ENCODE measurements at regions not wholly inside any gene's neighbourhood (a gene's known extent, or its start where the extent isn't known, plus 50 kb on each side); places are given as distances from the start of the nearest gene placed in this dataset.

DNA sequence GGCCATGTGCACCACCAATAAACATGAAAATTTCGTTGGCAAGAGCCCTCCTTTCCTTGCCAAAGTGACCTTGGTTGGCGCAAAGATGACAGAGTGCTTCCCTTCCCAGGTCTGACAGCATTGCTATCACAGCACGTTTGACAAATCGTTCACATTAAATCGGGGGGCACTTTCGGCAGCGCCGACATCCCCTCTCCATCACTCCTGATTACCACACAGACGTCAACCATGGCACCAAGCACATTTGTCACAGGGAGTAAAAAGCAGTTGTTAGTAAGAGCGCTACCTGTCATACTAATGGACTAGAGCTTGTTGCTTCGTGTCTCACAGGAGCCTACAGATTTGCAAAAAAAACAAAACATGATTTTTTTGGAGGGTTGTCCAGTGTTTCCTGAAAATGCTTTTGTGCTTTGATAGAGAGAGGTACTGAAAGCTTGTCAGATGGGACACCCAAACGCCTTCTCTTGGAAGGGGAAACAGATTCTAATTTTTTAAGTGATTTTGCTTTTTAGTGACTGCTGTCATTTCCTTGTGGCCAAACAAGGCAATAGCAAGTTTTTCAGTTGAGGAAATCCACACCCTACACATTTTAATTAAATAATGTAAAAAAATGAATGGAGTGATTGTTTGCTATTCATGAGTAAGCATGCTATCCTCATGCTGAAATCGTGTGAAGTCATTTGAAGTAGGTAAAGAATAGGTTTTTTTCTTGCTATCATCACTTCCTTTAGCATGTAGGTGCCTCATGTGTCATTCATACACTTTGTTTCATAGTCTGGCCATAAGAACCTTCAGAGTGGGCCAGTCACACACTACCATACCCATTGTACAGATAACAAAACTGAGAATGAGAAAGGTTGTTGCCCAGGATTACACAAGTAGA is 682.8 kb upstream of the WWC1 start:
- DNase-seq, result no peak

DNA sequence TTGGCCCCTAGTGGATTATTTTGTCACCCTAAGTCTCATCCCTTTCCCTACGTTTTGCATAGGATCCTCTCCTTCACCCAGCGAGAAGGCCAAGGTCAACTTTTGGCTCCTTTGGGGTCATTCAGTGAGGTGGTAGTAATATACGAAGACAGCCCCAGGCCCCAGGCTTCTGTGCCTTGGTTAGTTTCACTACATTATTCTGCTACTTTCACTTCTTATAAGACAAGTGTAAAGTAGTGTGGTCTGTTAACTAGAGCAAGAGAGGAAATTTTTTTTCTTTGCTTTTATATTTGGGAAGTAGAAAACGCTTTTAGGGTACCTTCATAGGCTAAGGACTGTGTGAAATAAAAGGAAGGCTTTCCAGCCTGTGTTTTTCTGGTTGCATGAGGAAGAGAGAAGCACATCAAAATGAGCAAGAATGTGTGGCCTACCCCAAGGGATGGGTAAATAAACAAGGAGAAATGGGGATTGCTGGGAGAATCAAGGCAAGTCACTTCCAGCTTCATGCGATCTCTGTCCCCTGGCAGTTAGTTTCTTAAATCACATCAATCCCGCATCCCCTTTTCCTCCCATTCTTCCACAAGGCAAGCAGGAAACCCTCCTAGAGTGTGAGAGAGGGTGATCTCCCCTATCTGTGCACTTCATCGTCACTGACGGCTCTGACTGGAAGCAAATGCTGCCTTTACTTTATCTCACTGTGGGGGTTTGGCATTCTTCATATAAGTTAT is 677.0 kb upstream of the WWC1 start:
- no peak for ATAC-seq
- no peak overlapping the region for H3K4me3 ChIP-seq
- no peak for DNase-seq

More for the DNA sequence above, 682.8 kb upstream of the WWC1 start:
- ATAC-seq, result no peak
- Histone ChIP-seq H3K36me3 (no peaks in the 10 kb centered on the region), H3K9me3 (no peaks in the 10 kb centered on the region), H3K27me3 (no peaks in the 10 kb centered on the region), H3K4me1 (no peaks in the 10 kb centered on the region), H3K27ac (no peak overlapping the region), H3K4me3 (no peak overlapping the region)
- intact Hi-C loops (cut with DNase I), result no loop called here
- 75% methylated on average over 5 of the region's 13 CpGs for WGBS (ENCODE audit: insufficient coverage, low coverage, low lambda C conversion rate, missing lambda C conversion rate)
- TF ChIP-seq, protein P1, sequence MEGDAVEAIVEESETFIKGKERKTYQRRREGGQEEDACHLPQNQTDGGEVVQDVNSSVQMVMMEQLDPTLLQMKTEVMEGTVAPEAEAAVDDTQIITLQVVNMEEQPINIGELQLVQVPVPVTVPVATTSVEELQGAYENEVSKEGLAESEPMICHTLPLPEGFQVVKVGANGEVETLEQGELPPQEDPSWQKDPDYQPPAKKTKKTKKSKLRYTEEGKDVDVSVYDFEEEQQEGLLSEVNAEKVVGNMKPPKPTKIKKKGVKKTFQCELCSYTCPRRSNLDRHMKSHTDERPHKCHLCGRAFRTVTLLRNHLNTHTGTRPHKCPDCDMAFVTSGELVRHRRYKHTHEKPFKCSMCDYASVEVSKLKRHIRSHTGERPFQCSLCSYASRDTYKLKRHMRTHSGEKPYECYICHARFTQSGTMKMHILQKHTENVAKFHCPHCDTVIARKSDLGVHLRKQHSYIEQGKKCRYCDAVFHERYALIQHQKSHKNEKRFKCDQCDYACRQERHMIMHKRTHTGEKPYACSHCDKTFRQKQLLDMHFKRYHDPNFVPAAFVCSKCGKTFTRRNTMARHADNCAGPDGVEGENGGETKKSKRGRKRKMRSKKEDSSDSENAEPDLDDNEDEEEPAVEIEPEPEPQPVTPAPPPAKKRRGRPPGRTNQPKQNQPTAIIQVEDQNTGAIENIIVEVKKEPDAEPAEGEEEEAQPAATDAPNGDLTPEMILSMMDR (IDR thresholded peaks at IDR 0.05), result no peak
- no peak for TF ChIP-seq POLR2A (IDR thresholded peaks at IDR 0.05)

DNA sequence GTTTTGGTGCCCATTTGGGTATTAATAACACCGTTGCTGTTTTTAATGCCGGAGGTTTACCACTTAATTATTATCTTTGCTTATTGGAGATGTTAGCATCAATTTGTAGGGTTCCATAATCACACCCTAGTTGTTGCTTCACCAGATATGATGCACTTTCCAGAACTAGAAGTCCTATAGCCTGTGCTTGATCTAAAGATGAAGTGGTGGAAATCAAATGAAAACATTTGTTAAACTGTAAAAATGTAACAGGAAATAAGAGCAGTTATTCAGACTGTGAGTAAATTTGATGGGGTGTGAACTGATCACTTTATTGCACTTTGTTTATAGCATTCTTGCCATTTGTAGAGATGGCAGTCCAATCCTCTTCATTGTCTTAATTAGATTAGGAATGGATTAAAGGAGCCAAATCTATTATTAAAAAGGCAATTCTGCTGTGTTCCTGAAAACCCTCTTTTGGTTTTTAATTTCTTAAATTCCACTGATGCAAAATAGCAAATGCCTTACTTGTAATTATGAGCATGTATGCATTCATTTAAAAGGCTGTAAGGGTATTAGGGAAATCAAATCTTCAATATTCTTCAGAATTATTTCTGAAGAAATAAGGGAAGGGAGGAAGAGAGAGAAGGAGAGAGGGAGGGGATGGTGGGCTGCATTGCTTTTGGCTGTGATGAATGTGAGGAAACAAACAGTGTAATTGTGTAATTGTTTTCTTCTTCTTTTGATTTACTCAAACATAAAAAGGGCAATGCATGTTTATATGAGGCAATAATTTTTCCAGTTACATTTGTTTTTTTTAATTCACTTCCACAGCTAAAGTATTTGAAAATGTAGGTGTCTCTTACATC is 675.2 kb upstream of the WWC1 start:
- WGBS (ENCODE audit: insufficient coverage, low coverage, low lambda C conversion rate, missing lambda C conversion rate), result 52% methylated on average over 2 of the region's 2 CpGs
- Histone ChIP-seq H3K36me3 (no peaks in the 10 kb centered on the region), H3K4me1 (no peaks in the 10 kb centered on the region), H3K27me3 (no peaks in the 10 kb centered on the region), H3K9me3 (no peaks in the 10 kb centered on the region), H3K27ac (no peak overlapping the region), H3K4me3 (no peak overlapping the region)
- ATAC-seq (no peak), DNase-seq (no peak)
- TF ChIP-seq POLR2A (IDR thresholded peaks at IDR 0.05), result no peak
- intact Hi-C loops (cut with DNase I), result no loop called here

More for the DNA sequence above, 677.0 kb upstream of the WWC1 start:
- 62% methylated on average over 8 of the region's 8 CpGs for WGBS (ENCODE audit: insufficient coverage, low coverage, low lambda C conversion rate, missing lambda C conversion rate)
- H3K4me1 ChIP-seq, result no peaks in the 10 kb centered on the region
- H3K27me3 ChIP-seq, result no peaks in the 10 kb centered on the region
- TF ChIP-seq, protein P1 (IDR thresholded peaks at IDR 0.05), result no peak
- no peak for TF ChIP-seq POLR2A (IDR thresholded peaks at IDR 0.05)
- no peak overlapping the region for H3K27ac ChIP-seq
- H3K9me3 ChIP-seq, result no peaks in the 10 kb centered on the region
- intact Hi-C loops (cut with DNase I), result no loop called here
- H3K36me3 ChIP-seq, result no peaks in the 10 kb centered on the region

DNA sequence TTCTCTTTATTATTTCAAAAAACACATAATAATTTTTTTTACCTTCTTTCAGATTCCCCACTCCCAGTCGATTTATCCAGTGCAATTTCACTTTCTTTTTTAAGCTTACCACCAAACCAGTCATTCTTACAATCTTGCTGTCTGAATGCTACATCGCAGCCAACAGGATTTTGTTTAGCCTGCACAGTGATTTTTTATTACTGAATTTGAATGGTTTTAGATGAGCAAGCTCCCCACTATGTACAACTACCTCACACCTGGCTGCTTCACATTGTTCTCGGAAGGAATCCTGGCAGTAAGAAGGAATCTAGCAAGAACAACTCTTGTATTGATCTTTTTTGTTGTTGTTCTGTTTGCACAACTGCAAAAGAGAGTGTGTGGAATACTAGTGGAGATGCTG is 668.1 kb upstream of the WWC1 start:
- no peaks in the 10 kb centered on the region for H3K36me3 ChIP-seq
- ATAC-seq, result no peak
- TF ChIP-seq POLR2A (IDR thresholded peaks at IDR 0.05), result no peak
- TF ChIP-seq, protein P1 (IDR thresholded peaks at IDR 0.05), result no peak
- no peak overlapping the region for H3K27ac ChIP-seq
- no peak for DNase-seq
- intact Hi-C loops (cut with DNase I), result no loop called here
- 64% methylated on average over 3 of the region's 3 CpGs for WGBS (ENCODE audit: insufficient coverage, low coverage, low lambda C conversion rate, missing lambda C conversion rate)
- H3K27me3 ChIP-seq, result no peaks in the 10 kb centered on the region
- H3K4me1 ChIP-seq, result no peaks in the 10 kb centered on the region
- H3K9me3 ChIP-seq, result no peaks in the 10 kb centered on the region
- H3K4me3 ChIP-seq, result no peak overlapping the region
